C4-2B (cell line): ENCODE measurements at regions not wholly inside any gene's neighbourhood (a gene's known extent, or its start where the extent isn't known, plus 50 kb on each side); places are given as distances from the start of the nearest gene placed in this dataset.
A peak's percentile ranks its signal among the peaks of the same experiment; 100 is the strongest.

Experiments used
- H3K27ac ChIP-seq: fragments of 450-650 bp; 2 replicates; pipeline ENCODE4 v1.5.1; 2017
- ZFX ChIP-seq: fragments of 450-650 bp; IDR thresholded peaks from 2 replicates; pipeline ENCODE4 v1.6.1; 2017
- TF ChIP-seq, protein P1 (sequence below): fragments of 450-650 bp; conservative IDR thresholded peaks from 2 replicates; pipeline ENCODE4 v1.5.1; 2017; ENCODE audit warnings: mild to moderate bottlenecking

DNA sequence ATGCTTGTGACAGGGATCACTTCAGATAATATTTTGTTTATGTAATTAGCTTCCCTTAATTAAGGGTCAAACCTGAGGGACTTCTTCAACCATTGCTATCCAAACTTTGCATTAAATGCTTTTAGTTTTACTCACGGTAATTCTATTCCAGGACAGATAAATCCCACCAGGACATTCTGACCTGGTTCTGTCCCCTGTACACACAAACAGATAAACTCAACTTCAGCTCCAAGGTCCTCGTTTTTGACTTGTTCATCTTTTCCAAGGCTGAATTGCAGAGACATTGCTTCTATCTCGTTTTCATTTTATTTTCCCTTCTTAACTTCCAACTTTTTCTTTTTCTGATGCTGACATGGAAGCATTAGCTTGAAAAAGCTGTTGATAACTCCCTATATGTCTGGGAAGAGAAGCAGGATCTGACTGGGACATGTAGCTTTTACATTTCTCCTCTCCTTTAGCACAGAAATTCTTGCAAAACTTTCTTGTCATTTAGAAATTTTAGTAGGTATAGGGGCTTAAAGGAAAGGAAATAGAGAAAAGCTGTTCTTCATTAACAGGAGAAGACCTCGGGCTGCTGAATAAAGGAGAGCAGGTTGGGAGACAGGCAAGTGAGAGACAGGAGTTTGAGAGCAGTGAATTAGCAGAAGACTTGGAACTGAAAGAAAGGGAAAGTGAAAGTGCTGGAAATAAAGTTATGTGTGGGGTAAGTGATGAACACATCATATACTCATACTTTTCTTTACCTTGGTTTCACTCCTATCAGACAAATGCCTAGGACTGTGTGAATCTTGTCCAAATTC is 231.7 kb upstream of the B3GALT2 start:
- no peak for TF ChIP-seq ZFX
- TF ChIP-seq, protein P1, sequence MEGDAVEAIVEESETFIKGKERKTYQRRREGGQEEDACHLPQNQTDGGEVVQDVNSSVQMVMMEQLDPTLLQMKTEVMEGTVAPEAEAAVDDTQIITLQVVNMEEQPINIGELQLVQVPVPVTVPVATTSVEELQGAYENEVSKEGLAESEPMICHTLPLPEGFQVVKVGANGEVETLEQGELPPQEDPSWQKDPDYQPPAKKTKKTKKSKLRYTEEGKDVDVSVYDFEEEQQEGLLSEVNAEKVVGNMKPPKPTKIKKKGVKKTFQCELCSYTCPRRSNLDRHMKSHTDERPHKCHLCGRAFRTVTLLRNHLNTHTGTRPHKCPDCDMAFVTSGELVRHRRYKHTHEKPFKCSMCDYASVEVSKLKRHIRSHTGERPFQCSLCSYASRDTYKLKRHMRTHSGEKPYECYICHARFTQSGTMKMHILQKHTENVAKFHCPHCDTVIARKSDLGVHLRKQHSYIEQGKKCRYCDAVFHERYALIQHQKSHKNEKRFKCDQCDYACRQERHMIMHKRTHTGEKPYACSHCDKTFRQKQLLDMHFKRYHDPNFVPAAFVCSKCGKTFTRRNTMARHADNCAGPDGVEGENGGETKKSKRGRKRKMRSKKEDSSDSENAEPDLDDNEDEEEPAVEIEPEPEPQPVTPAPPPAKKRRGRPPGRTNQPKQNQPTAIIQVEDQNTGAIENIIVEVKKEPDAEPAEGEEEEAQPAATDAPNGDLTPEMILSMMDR, result no peak
- no peak overlapping the region for H3K27ac ChIP-seq

DNA sequence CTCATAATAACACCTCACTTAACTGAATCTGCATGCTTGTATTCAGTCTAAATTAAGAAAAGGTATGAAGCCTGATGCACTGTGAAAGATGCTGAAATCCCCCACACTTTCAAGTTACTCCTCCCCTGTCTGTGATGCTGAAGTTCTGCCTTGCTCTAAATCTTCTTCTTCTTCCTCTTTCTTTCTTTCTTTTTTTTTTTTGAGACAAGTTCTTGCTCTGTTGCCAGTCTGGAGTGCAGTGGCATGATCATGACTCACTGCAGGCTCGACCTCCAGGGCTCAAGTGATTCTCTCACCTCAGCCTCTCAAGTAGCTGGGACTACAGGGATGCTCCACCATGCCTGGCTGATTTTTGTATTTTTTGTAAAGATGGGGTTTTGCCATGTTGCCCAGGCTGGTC is 231.0 kb upstream of the B3GALT2 start:
- H3K27ac ChIP-seq, result no peak overlapping the region
- TF ChIP-seq ZFX, result no peak
- TF ChIP-seq, protein P1, result no peak

DNA sequence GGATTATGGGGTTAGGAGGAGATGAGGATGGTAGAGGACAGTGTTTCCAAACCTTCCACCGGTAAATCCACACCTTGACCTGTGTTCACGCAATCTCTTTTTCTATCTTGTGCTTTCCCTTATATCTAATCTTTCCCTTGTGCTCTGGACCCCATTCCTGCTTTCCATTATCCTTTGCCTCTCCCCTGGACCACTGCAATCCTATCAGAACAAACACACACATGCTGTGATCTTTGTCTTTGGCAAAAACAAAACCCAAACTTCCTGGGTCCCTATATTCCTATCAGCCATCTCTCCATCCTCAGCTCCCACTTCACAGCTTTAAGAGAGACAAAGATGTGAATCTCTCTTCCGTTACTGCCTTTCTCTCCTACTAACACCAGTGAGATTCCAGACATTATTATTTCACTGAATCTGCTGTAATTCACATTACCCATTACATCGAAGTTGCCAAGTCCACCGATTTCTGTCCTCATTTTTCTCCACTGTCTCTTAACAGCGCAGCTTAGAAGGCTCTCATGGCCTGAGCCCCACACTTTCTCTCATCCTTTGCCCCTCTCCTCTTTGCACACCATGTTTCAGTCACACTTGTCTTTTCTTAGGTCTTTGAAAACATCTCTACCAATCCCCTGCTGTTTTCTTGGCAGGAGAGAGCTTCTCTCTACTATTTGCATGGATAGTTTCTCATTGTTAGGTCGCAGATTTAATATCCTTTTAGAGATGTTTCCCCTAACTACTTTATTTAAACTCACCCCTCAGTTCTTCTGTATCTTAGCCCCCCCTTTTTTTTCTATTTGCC is 230.0 kb upstream of the B3GALT2 start:
- H3K27ac ChIP-seq, result no peak overlapping the region
- no peak for TF ChIP-seq ZFX
- TF ChIP-seq, protein P1, result no peak

DNA sequence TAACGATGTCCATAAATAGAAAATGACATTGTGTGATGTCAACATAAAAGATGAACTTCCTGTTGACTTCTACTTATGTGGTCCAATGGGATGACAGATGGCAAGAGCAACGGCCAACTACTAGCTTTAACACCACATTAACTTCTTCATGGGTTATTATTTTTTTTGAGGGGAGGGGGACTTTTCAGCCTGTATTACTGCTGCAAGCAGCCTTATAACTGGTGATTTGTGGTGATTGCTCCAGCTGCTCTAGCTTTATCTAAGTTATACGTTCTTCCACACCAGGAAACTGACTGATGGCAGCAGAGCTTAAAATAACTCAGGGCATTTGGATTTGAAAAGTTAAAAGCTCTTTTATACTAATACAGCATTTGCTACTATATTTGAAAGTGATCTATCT is 228.8 kb upstream of the B3GALT2 start:
- H3K27ac ChIP-seq, result no peak overlapping the region
- no peak for TF ChIP-seq ZFX
- TF ChIP-seq, protein P1, result no peak

DNA sequence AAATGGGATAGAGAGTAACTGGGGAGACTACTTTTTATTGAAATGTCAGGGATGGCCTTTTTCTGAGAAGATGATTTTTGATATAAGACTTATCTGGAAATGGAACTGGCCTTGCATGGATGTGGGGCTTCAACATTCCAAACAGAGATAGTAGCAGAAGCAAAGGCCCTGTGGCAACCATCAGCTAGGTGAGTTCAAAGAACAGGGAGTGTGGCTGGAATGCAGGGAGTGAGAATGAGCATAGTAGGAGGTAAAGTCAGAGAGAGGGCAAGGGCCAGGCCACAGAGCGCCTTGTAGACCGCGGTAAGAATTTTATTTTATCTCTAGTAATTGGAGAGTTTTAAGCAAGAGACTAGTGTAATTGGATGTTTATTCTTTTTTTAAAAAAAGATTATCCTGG is 227.0 kb upstream of the B3GALT2 start:
- no peak overlapping the region for H3K27ac ChIP-seq
- TF ChIP-seq, protein P1, result no peak
- TF ChIP-seq ZFX, result no peak

DNA sequence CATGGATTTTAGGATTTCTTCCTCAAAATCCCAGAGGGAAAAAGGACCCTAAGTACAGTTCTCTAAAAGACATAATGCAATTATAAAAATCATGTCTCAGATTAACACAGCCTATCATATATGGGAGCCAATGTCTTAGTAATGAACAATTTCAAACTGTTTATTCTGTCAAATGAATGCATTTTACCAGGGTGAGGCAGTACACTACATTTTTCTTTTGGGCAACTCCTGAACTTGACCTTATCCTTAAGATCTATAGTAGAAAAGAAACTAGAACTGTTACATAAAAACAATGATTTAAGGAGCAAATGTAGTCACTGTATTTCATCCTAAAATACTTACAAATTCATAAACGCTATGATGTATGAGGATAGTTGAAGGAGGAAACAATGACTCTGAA is 226.3 kb upstream of the B3GALT2 start:
- no peak for TF ChIP-seq ZFX
- TF ChIP-seq, protein P1, result peak; percentile 6; the same call in 1 of the 2 replicates

DNA sequence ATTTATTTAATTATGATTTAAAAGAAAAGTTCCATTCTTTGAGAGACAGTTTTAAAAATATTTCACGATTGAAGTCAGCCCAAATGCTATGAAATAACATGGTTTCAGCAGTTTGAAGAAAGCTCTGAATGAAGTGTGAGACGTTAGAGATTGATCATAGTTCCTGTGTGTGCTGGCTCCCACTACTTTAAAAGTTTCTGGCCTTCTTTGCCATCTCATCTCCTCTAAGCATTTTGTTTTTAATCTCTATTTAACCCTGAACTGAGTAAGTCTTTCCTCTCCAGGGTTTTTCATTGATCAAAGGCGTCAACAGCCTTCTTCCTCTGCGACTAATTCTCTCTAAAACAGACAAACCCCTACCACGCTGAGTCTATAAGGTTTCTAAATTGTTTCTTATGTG is 225.3 kb upstream of the B3GALT2 start:
- TF ChIP-seq, protein P1, result no peak
- TF ChIP-seq ZFX, result no peak
- H3K27ac ChIP-seq, result no peak overlapping the region

More for the DNA sequence above, 226.3 kb upstream of the B3GALT2 start:
- no peak overlapping the region for H3K27ac ChIP-seq
